ENCODE measurements at regions not wholly inside any gene's neighbourhood (a gene's known extent, or its start where the extent isn't known, plus 50 kb on each side); places are given as distances from the start of the nearest gene placed in this dataset.
"Not testable (repeated sequence)": the region's sequence is repeated elsewhere in the genome, so short reads cannot be mapped to it uniquely, and the experiment has no call there.

DNA sequence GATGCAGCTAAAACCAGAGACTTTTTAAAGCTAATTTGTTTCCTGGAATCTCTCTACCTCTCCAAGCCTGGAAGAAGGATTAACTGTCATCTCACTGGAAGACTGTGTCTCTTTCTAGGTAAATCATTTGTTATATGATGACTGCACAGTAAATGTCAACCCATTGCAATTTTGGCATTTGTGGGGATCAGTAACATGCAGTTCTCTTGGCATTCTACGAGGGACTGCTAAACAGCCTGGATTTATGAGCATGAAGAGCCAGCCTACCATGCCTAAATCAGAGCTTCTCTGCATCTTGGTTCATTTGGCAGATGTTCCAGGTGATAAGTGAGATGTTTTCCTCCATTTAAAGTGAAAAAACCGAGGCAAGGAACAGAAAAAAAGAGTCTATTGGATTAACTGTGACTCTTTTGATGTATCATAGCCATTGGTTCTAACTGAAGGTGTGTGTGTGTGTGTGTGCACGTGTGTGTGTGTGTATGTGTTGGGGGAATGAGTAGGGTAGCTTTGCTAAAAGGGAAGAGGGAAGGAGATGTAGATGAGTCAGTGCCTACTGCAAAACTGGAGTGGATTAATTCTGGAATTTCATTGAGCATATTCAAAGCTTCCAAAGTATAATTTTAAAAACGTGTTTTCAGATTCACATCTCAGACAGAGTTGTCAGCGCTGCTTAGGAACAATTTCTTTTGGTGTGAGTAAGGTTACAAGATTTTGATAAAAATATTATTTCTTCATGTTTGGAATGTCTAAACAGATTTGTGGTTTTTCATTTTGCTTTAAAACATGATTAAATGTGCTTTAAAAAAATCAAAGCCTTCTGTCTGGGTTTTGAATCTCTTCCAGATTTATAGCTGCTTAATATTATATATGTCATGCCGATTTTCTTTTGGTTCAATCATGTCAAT is 123.2 kb upstream of the LNX1 start:
- DNase-seq (ENCODE audit: low spot score) = no peak

DNA sequence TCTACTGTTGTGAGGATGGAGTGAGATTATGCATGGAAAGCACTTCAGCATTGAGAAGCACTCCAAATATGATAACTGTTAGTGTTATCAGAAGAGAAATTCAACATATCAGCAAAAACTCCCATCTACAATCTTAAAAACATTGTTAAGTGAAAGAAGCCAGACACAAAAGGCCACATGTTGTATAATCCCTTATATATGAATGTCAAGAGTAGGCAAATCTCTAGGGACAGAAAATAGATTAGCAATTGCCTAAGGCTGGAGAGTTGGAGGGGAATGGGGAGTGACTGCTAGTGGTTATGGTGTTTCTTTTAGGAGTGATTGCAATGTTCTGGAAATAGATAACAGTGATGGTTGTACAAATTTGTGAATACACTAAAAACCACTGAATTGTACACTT is 122.5 kb upstream of the LNX1 start:
- no peak for DNase-seq (ENCODE audit: low spot score)

DNA sequence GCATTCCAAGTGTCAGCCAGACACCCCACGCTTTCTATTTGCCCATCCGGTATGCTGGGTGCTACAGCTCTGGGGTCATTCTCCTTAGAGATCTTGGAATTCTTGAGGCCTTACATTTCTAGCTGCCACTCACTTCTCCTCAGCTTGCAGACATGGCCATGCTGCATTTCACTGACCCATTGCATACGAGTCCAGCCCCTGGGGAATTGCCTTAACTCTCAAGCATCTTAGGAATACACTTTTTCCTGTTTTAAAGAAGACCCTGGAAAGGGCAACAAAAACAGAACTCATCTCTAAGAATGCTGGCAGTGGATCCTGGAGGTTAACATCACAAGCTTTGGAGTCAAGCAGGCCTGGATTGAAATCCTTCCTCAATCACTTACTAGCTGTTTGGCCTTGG is 122.0 kb upstream of the LNX1 start:
- no peak for DNase-seq (ENCODE audit: low spot score)

DNA sequence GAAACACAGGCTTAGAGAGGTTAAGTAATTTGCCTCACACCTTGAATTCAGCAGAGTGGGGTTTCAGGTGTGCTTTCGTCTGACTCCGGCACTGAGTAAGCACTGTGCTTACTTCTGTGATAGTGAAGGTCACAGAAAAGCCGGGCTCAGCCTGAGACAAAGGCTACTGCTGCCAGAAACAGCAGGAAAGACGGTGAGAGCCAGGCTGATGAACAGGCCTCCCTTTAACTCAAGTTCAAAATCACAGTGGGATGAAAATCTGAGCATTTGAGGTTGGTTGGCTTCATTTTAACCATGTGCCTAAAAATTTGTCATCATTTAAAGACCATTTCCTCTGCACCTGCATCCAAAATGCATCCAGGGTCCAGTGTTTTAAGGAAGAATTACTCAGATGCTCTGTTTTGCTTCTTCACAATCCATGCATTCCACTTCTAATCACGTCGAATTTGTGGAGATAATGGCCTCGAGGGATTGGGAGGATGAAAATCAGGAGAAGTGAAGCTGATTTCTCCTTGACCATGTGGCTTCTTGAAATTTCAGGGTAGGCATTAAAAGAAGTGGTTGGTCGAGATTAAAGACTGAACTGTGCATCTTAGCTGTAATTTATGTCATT is 121.2 kb upstream of the LNX1 start:
- no peak for DNase-seq (ENCODE audit: low spot score)

DNA sequence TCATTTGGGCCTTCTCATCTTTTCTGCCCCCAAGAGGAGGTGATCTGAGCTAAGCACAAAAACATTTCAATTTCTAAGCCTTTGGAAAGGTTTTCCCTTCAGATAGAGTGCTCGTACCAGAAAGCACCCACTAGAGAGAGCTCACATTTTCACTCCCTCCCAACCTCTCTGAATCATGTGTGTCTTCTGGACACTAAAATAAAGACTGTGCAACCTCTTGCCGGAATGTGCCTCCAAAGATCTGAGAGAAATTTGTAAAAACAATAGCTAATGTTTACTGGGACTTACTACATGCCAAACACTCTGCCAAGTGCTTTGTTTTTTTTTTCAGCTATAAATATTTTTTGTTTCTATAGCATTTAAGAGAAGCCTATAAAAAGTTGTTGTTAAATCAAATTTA is 120.6 kb upstream of the LNX1 start:
- DNase-seq (ENCODE audit: low spot score) = no peak

DNA sequence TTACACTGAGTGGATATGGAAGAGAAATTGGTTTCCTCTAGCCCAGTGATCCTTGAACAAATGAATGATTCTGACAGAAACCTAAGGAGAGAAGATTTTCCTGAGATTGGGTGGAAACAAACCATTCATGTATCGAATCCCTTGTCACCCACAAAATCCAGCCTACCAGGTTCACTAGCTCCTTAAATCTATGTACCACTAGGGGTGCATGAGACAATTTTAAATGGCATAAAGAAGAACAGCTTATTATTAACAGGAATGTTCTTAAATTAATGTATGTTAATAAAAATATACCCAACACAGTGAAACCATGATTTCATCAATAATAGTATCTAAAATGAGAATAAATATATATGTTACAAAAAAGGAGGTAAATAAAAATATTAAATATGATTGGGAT is 118.4 kb upstream of the LNX1 start:
- no peak for DNase-seq (ENCODE audit: low spot score)

DNA sequence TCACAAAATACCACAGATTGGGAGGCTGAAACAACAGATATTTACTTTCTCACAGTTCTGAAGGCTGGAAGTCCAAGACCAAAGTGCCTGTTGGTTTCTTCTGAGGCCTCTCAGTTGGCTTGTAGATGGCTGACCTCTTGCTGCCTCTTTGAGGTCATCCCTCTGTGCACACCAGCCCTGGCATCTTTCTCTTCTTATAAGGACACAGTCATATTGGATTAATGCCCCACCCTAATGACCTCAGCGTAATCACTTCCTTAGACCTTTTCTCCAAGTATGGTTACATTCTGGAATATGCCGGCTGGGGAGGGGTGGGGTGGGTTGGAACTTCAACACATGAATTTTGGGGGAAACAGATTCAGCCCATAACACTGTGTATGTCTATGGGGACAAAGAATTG is 116.2 kb upstream of the LNX1 start:
- no peak for DNase-seq (ENCODE audit: low spot score)

DNA sequence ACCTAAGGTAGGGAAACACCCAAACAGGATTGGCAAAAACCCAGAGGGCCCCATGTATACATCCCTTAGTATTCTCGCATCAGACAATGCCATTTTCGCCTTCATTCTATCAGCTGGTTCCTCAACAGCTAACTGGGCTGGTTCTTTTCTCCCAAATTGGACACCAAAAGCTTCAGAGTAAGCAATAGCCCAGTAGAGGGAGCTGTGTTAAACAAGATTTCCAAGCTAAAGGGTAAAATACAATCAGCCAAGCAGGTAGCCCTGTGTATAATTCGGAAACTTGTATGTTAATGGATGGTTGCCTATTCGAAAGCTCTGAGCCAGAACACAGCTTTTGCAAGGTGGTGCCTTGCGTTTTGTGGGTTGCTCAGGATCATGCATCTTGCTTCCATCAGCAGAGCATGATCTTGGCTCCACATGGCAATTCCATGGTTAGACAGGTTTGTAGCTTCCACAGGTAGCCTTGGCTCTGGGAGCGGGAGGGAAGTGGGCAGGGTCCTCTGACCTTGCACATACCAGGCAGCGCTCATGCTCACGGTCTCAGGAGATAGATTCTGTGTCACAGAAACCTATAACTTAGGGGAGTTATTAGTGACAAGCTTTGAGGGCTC is 115.2 kb upstream of the LNX1 start:
- DNase-seq (ENCODE audit: low spot score) = peak; percentile 40

DNA sequence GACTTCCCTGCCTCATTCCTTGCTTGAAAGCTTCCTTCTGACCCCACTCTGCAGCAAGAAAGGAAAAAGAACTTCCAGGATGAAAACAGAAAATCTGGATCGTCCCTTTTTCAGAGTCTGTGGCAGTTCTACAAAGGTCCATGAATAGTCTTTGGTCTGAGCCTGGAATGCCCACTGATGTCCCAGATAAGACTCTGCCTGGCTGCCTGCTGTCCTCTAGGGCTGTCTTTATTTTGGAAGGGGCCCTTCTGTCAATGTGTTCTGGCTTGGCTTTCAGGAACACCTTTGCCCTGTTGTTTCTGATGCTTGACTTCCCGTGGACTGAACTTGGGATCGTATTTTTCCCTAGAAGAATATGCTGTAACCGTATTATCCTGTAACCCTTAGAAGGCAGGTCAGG is 114.7 kb upstream of the LNX1 start:
- DNase-seq (ENCODE audit: low spot score) = no peak

DNA sequence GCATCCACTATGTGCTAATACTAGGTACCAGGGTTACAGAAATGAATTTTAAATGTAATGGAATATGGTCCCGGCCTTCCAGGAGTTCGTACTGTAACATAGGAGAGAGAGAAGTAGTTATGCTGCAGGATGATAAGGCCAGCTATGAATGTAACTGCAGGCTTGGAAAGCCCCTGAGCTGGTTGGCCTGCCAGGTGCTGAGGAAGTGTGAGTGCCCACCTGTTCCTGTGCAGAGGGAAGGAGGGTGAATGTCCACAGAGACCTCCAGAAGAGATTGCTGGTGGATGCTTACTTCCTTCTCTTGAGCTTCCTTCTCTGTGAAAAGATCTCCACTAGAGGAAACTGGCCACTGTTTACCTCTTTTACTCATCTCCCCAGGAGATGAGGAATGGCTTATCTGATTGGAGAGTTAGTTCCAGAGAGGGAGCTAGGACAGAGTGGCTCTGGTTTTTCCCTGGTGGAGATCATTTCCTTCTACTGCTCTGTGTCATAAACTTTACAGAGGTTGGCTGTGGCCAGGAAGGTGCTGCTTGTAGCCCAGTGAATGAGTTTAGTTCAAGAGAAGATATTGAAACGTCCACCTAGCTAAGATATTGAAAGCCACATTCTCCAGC is 114.0 kb upstream of the LNX1 start:
- no peak for DNase-seq (ENCODE audit: low spot score)

DNA sequence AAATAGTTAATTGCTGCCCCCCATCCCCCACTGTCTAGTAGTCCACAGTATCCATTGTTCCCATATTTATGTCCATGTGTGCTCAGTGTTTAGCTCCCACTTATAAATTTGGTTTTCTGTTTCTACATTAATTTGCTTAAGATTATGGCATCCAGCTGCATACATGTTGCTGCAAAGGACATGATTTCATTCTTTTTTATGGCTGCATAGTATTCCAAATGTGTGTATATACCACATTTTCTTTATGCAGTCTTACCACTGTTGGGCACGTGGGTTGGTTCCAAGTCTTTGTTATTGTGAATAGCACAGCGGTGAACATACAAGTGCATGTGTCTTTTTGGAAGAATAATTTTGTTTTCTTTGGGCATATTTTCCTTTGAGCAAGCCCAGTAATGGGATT is 113.0 kb upstream of the LNX1 start:
- DNase-seq (ENCODE audit: low spot score) = no peak

DNA sequence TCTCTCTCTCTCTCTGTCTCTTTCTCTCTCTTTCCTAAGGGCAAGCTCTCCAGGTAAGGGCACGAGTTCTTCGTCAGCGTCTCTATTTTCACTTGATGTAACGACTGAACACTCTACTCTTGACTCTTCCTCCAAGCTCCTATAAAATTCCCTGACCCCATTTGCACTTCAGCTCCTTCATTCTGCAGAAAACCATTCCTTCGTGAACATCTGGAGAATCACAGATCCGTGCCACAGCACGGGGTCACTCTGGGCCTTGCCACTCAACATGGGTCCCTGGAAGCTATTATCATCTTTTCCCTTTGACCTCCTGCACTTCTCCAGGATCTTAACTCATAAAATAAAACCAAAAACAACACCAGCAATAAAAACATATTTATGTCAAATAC is 112.0 kb upstream of the LNX1 start:
- no peak for DNase-seq (ENCODE audit: low spot score)

DNA sequence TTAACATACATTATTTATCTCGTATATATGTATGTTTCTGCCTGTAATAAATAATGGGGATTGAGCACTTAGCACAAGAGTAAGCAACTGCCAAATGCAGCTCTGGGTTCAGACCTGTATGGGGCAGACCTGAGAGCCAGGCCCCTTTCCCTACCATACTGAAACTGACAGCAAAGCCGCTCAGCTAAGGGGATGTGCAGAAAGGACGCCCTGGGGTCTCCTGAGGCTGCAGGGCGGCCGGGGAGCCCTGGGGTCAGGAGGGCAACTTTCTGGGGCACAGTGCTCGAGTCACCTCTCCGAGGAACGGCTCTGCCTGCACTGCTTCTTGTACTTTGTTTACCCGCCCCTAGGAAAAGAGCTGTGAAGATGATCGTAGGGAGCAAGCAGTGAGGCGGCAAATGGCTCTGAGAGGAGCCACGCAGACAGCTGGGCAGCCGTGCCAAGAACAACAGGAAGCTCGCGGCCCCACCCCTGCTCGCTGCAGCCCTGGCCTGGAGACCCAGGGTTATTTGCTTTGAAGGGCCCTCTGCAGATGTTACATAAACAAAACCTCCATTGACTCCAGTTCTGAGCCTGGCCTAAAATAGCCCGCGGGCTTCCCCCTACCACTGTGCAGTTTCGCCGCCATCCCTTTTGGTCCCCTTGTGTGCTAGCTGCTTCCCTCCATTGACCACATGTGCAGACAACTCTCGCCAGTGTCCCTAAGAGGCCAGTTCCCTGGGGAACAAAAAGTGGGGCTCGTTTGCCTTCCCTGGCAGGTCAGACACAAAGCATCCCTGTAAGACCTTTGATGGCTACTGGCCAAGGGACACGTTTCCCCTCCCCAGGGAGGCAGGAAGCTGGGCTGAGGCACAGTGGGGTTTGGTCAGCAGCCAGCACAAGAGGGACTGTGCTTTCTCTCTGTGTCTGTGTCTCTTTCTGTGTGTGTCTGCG is 111.3 kb upstream of the LNX1 start:
- peak; percentile 73 for DNase-seq (ENCODE audit: low spot score)

DNA sequence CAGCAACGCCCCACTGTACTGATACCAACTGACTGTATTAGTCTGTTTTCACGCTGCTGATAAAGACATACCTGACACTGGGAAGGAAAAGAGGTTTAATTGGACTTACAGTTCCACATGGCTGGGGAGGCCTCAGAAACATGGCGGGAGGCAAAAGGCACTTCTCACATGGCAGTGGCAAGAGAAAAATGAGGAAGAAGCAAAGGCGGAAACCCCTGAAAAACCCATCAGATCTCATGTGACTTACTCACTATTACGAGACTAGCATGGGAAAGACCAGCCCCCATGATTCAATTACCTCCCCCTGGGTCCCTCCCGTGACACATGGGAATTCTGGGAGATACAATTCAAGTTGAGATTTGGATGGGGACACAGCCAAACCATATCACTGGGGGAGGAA is 110.0 kb upstream of the LNX1 start:
- DNase-seq (ENCODE audit: low spot score) = not testable (repeated sequence)

DNA sequence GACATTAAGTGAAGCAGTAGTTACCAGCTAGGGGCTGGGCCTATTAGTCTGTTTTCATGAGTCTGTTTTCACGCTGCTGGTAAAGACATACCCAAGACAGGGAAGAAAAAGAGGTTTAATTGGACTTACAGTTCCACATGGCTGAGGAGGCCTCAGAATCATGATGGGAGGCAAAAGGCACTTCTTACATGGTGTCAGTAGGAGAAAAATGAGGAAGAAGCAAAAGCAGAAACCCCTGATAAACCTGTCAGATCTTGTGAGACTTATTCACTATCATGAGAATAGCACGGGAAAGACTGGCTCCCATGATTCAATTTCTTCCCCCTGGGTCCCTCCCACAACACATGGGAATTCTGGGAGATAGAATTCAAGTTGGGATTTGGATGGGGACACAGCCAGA is 108.0 kb upstream of the LNX1 start:
- DNase-seq (ENCODE audit: low spot score) = not testable (repeated sequence)

DNA sequence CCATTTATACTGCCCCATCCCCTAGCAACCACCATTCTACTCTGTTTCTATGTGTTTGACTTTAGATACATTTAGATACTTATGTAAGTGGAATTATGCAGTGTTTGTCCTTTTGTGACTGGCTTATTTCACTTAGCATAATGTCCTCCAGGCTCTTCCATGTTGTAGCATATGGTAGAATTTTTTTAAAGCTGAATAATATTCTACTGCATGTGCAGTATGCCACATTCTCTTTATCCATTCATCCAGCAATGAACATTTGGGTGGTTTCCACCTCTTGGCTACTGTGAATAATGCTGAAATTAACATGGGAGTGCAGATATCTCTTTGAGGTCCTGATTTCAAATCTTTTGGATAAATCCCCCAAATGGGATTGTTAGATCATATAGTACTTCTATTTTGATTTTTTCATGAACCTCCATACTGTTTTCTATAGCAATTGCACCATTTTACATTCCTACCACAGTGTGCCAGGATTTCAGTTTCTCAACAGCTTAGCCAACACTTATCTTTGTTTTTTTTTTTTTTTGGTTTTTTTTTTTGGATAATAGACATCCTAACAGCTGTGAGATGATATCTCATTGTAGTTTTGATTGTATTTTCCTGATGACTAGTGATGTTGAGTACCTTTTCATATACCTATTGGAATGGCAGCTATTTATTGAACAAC is 105.9 kb upstream of the LNX1 start:
- DNase-seq (ENCODE audit: low spot score) = no peak

DNA sequence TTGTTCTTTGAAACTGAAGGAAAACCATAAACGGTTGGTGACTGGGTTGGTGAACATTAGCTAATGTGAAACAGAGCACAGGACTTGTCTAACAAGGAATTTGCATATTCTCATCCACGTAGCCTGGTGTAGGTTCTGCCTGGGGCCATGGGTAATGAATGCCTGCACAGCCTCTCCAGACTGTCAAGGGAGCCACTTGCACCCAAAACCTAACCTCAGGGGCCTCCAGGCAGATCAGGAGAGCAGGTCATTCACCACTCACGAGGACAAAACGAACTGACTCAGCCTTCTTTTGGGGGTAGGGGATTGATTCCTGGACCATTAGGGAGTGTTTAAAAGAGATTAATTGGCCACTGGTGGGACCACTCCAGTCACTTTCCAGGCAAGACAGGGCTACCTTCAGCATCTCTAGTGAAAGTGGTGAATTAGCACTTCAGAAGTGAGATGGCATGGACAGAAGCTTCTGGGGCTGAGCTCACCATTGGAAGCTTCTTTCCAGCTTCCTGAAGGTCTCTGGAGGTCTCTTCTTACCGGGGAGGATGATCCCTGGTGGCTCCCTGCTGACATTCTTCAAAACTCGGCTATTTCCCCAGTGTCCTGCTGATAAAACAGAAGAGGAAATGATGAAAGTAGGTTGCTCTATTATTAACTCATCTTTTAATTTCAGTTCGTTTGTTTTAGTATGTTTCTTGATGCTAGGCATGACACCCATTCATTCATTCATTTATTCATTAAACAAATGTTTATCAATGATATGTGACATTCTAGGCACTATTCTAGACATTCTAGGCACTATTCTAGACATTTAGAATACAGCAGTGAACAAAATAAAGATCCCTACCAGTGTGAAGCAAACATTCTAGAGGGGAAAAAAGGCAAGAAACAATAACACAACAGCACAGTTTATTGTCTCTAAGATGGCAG is 104.5 kb upstream of the LNX1 start:
- DNase-seq (ENCODE audit: low spot score) = no peak

DNA sequence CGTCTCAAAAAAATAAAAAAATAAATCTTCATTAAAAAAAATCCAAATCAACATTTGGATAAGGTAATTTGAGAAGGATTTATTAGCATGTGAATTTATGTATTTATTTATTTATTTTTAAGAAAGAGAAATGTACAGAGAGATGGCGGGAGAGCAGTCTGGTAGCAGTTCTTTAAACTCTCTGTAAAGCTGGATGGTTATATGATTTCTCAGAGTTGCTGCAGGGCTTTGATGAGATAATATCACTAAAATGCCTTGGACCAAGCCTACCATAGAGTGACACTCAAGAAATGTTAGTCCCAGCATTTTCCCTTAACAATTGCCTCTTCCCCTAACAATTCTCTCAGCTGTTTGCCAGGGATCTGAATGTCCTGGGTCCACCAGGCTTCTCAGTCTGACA is 103.4 kb upstream of the LNX1 start:
- no peak for DNase-seq (ENCODE audit: low spot score)

DNA sequence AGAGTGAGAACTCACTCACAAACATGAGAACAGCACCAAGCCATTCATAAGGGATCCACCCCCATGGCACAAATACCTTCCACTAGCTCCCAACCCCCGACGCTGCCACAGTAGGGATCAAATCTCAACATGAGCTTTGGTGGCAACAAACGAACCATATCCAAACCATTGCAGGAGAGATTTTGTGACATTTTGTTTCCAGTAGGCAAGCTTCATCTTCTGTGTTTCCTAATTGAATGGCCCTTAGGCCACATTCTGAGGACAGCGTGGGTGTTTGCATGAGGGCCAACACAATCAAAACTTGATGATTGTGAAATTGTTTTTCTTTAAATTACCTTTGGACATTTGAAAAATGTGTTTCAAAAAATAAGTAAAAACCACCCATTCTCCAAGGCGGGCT is 102.6 kb upstream of the LNX1 start:
- DNase-seq (ENCODE audit: low spot score) = no peak

DNA sequence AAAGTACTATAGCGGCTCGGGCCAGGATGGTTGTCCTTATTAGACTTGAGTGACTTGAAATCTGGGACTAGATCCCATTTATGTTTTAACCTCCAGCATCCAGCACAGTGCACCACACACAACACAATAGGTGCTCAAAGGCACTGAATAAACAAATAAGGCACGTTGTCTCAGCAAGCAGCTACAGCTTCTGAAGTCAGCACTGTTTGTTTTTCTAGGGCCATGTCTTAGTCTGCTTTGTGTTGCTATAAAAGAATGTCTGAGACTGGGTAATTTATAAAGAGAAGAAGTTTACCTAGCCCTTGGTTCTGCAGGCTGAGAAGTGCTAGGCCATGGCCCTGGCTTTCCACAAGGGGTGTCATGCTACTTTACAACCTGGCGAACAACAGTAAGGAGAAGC is 102.1 kb upstream of the LNX1 start:
- DNase-seq (ENCODE audit: low spot score) = no peak

Measured in kidney capillary endothelial cell (primary cell).